LNCaP clone FGC (cell line): ENCODE measurements at regions not wholly inside any gene's neighbourhood (a gene's known extent, or its start where the extent isn't known, plus 50 kb on each side); places are given as distances from the start of the nearest gene placed in this dataset.

ENCODE experiments used
- DNase-seq: peaks from one replicate; pipeline ENCODE4 v3.0.0-alpha.2; 2011; ENCODE audit warnings: low read depth
- H3K4me3 ChIP-seq: 2 replicates; pipeline ENCODE4 v1.5.1; 2011; ENCODE audit warnings: mild to moderate bottlenecking, low read depth, low read length, control low read depth
- TF ChIP-seq, protein P1 (sequence below): IDR thresholded peaks from 2 replicates; pipeline ENCODE4 v1.5.1; 2012; ENCODE audit warnings: mild to moderate bottlenecking; ENCODE audit not compliant: control insufficient read depth, insufficient read depth; ENCODE audit errors: extremely low read depth

DNA sequence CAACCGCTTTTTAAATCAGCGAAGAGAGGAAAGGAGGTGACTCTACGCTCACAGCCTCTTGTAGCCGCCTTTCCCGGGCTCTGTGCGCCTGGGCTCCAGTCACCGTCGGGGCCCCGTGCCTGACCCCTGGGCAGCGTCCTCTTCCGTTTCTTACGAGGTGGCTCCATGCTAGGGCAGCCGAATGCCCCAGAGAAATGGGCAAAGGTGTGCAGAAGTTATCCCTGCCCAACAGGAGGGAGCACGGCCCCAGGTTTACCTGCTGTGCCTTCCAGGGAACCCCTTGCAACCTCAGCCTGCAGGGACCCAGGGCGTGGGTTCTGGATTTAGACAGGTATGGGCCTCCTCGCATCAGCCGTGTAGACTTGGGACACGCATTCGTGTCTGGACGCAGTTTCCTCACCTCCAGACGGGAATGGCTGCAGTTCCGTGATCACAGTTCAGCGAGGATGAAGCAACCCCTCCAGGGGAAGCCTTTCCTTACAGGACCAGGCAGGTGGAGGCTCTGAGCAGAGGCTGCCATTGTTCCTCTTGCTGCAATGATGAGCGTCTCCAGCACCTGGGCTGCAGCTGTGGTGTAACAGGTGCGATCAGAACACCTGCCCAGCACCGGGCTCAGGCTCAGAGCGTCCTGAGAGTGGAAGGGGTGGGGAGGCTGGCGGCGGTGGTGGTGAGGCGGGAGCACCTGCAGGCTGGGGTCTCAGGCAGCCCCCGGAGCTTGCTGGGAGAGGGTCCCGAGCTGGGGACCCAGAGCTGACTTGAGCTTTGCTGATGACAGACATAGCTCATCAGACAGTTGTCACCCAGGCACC lies 81.3 kb upstream of the BHLHE23 start:
- DNase-seq, result no peak

DNA sequence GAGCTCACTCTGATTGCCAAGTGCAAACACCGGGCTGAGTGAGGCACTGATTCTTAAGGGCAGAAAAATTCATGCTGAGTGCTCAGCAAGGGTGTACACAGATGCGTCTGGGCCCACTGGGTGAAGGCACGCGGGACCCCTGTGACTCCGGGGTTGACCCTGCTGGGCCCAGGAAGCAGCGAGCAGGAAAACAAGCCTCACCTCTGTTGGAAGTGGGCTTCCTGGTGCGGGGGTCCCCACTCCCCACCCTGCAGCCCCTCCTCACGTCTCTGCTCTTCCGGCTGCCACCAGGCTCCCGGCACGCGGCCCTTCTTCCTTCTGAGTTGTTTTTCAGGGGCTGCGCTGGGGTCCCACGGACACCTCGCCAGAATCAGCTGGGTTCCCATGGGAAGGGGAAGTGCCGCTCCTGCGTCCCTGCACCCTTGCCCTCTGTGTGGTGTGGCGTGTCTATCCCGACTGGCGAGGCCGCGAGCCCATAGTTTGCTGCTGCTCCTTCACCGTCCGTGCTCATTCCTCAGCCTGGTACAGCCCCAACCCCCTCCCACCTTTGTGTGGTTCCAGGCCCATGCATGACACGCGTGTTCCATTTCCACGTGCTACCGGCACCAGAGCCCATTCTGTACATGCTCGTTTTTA lies 80.6 kb upstream of the BHLHE23 start:
- no peak for DNase-seq
- H3K4me3 ChIP-seq, result no peak overlapping the region
- TF ChIP-seq, protein P1, sequence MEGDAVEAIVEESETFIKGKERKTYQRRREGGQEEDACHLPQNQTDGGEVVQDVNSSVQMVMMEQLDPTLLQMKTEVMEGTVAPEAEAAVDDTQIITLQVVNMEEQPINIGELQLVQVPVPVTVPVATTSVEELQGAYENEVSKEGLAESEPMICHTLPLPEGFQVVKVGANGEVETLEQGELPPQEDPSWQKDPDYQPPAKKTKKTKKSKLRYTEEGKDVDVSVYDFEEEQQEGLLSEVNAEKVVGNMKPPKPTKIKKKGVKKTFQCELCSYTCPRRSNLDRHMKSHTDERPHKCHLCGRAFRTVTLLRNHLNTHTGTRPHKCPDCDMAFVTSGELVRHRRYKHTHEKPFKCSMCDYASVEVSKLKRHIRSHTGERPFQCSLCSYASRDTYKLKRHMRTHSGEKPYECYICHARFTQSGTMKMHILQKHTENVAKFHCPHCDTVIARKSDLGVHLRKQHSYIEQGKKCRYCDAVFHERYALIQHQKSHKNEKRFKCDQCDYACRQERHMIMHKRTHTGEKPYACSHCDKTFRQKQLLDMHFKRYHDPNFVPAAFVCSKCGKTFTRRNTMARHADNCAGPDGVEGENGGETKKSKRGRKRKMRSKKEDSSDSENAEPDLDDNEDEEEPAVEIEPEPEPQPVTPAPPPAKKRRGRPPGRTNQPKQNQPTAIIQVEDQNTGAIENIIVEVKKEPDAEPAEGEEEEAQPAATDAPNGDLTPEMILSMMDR, result no peak

More for the DNA sequence above, 81.3 kb upstream of the BHLHE23 start:
- no peak overlapping the region for H3K4me3 ChIP-seq
- TF ChIP-seq, protein P1, result no peak

DNA sequence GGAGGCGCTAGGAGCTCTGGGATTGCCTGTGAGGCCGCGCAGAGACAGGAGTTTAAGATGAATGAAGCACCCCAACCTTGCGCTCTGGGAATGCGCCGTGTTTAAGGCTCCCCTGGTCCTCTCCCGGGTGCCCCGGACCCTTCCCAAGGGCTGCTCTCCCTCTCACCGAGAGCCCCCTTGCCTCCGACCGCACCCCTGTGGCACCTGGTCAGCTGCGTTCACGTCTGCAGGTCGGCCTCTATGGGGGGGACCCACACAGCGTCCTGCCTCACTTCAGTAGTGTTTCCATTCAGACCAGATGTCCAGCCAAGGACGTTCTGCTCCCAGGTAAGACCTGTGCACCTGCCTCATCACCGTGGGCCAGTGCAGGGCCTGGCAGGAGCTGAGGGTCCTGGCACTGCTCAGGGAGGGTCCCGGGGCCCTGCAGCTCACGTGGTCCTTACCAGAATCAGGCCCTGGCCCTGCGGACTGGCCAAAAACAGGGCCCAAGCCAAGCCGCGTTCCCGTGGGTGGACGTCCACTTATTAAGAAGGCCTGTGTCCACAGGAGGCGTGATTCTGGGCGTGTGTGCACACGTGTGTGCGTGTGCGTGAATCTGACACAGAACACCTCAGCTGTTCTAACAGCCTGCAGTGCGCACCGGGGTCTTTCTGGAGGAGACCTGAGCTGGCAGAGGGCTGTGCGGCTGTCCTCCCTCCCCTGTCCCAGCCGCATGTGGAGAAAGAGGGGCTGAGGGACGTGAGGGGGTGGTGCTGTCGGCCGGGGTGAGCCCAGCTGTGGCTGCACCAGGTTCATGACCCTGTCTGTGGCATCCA lies 79.9 kb upstream of the BHLHE23 start:
- DNase-seq, result no peak
- TF ChIP-seq, protein P1, result no peak
- no peak overlapping the region for H3K4me3 ChIP-seq

DNA sequence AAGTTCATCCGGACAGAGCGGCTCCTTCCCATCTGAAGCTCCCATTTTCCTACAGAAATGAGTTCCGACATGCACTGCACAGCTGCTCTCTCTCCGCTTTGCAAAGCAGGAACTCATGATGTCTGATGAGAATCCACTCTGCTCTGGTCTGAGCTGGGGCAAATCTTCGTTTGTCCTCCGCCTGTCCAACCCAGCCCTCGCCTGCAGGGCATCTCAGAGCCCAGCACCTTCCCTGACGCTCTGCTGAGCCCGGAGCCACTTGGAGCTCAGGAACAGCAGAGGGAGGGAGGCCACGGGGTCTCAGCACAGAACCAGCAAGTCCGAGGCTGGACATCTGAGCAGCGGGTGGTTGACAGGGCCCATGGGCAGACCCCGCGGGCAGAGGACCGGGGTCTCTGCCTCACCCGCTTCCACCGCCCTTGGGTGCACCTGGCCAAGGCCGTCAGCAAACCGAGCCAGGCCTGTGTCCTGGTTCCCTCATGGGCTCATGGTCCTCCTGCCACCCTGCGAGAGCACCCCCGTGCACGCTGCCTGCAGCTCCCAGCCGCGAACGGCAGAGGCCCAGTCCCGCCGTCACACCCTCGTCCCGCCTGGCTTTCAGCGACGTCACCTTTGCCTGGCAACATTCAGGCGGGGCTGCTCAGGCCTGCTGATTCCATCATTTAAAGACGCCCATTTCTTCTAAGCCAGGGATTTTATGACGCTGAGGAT lies 78.5 kb upstream of the BHLHE23 start:
- TF ChIP-seq, protein P1, result no peak
- H3K4me3 ChIP-seq, result no peak overlapping the region
- DNase-seq, result no peak

DNA sequence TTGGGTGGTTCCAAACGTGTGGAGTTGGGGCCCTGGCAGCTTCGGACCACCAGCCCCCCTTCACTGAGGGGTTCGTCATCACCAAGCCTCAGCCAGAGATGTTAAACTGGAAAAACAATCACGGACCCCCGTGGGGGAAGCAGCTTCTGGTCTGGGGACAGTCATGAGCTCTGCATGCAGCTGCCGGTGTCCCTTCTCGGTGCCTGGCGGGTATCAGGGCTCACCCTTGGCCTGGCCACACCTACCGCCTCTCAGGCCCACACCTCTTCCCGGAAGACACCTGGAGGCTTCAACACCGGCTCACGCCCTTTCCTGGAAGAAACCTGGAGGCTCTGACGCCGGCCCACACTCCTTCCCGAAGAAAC lies 77.8 kb upstream of the BHLHE23 start:
- no peak for DNase-seq
- TF ChIP-seq, protein P1, result no peak
- H3K4me3 ChIP-seq, result no peak overlapping the region

DNA sequence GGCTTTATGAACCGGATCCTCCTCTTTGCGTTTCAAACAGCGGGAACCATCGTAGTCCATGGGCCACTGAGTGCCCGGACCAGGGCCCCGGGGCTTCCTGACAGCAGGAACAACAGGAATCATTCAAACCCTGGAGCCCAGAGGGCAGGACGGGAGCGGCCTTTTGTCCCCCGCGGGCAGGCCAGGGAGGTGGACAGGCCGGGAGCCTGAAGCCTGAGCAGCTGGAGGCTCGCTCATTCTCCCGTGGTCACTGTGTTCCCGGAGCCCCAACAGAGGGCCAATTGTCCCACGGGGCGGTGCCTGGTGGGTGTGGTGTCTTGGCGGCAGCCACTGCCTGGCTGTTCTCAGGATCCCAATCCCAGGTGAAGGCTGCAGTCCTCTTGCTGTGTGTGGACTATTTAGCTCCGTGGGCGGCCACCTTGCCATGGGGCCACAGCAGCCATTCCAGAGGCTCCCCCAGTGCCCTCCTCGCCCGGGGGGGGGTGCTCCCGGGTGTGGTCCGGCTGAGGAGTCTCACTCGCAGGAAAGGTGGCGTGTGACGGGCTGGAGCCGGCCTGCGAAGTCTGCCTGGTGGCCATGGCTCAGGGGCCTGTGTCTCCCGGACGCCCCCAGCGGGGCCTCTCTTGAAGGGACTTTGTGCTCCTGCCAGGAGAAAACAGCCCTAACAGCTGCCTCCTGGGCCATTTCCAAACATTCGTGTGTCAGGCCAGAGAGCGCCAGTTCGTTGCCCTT lies 77.2 kb upstream of the BHLHE23 start:
- H3K4me3 ChIP-seq, result no peak overlapping the region
- DNase-seq, result no peak
- TF ChIP-seq, protein P1, result no peak
